GM12864 (cell line): ENCODE measurements at regions not wholly inside any gene's neighbourhood (a gene's known extent, or its start where the extent isn't known, plus 50 kb on each side); places are given as distances from the start of the nearest gene placed in this dataset.
"Not testable (repeated sequence)": the region's sequence is repeated elsewhere in the genome, so short reads cannot be mapped to it uniquely, and the experiment has no call there.

Experiments used
- DNase-seq: peaks from one replicate; pipeline ENCODE4 v3.0.0-alpha.2; 2011; ENCODE audit warnings: low read depth
- H3K4me3 ChIP-seq: 2 replicates; pipeline ENCODE4 v1.5.1; 2011; ENCODE audit warnings: mild to moderate bottlenecking, low read depth, low read length, control low read depth
- CTCF ChIP-seq: IDR thresholded peaks from 2 replicates; pipeline ENCODE4 v1.5.1; 2011; ENCODE audit warnings: low read depth, mild to moderate bottlenecking, moderate library complexity, low read length, control low read depth, inconsistent platforms; ENCODE audit errors: missing control alignments

- H3K4me3 ChIP-seq, result no peak overlapping the region
- no peak for DNase-seq
- no peak for TF ChIP-seq CTCF
Measured at GRCh38 chr6:51199105-51199552, 380.5 kb downstream of the TFAP2B start.

GRCh38 chr6:51199733-51200260 is 381.1 kb downstream of the TFAP2B start:
- DNase-seq, result no peak
- H3K4me3 ChIP-seq, result no peak overlapping the region
- no peak for TF ChIP-seq CTCF

GRCh38 chr6:51200676-51201075 is 382.0 kb downstream of the TFAP2B start:
- no peak overlapping the region for H3K4me3 ChIP-seq
- no peak for DNase-seq
- TF ChIP-seq CTCF, result no peak

- not testable (repeated sequence) for H3K4me3 ChIP-seq, DNase-seq
Measured at GRCh38 chr6:51202653-51203052, 384.0 kb downstream of the TFAP2B start.

GRCh38 chr6:51203504-51203903 is 384.8 kb downstream of the TFAP2B start:
- H3K4me3 ChIP-seq, result no peak overlapping the region
- no peak for DNase-seq
- no peak for TF ChIP-seq CTCF

- DNase-seq, result not testable (repeated sequence)
Measured at GRCh38 chr6:51206686-51207085, 388.0 kb downstream of the TFAP2B start.

GRCh38 chr6:51209651-51210050 is 391.0 kb downstream of the TFAP2B start:
- H3K4me3 ChIP-seq, result no peak overlapping the region
- no peak for TF ChIP-seq CTCF
- DNase-seq, result no peak

More at GRCh38 chr6:51206686-51207085, 388.0 kb downstream of the TFAP2B start:
- not testable (repeated sequence) for H3K4me3 ChIP-seq

- DNase-seq, result no peak
- H3K4me3 ChIP-seq, result no peak overlapping the region
Measured at GRCh38 chr6:51213811-51214210, 395.1 kb downstream of the TFAP2B start.

More at GRCh38 chr6:51213811-51214210, 395.1 kb downstream of the TFAP2B start:
- no peak for TF ChIP-seq CTCF
